Motor neuron (in vitro differentiated cells): ENCODE measurements at regions not wholly inside any gene's neighbourhood (a gene's known extent, or its start where the extent isn't known, plus 50 kb on each side); places are given as distances from the start of the nearest gene placed in this dataset.

Source experiments
- ATAC-seq, 8 experiments: fragments of 200-7000 bp; cut with Tn5 transposase; replicated peaks in 6 of 8; 2 replicates each; pipeline ENCODE4 v1.8.0; 2021; ENCODE audit warnings: mild to moderate bottlenecking in 8 of 8, moderate library complexity in 8 of 8
- H3K27ac ChIP-seq, 2 donors: fragments of 250-450 bp; sonication (Bioruptor Pico); 2 replicates each; pipeline ENCODE4 v1.9.0; 2021; ENCODE audit warnings: antibody characterized with exemption in 2 of 2, mild to moderate bottlenecking in 2 of 2, moderate library complexity in 1 of 2
- H3K4me1 ChIP-seq, 2 donors: fragments of 250-450 bp; sonication (Bioruptor Pico); replicated peaks in 1 of 2; 2 replicates each; pipeline ENCODE4 v1.6.1; 2021; ENCODE audit warnings: antibody characterized with exemption in 2 of 2, mild to moderate bottlenecking in 2 of 2, moderate library complexity in 1 of 2
- H3K4me3 ChIP-seq, 5 donors: fragments of 250-450 bp; sonication (Bioruptor Pico); 2 replicates each; pipeline ENCODE4 v1.9.0; 2021; ENCODE audit warnings: antibody characterized with exemption in 5 of 5, mild to moderate bottlenecking in 5 of 5, moderate library complexity in 4 of 5
- WGBS, 10 experiments: fragments of 450-650 bp; shearing (Covaris generic); methylation state at CpG; one replicate each; pipeline ENCODE4 v1.0.0; 2022; 5-methylcytosine and 5-hydroxymethylcytosine counted together
- in situ Hi-C, 9 experiments: fragments of 400-800 bp; cut with MboI; loops; one replicate each; pipeline ENCODE4 v1.15.0; 2021; ENCODE audit warnings: low sequenced_read_pairs in 9 of 9, low pct_unique_long_range_greater_than_20kb in 2 of 9; ENCODE audit not compliant: unreplicated experiment in 9 of 9

DNA sequence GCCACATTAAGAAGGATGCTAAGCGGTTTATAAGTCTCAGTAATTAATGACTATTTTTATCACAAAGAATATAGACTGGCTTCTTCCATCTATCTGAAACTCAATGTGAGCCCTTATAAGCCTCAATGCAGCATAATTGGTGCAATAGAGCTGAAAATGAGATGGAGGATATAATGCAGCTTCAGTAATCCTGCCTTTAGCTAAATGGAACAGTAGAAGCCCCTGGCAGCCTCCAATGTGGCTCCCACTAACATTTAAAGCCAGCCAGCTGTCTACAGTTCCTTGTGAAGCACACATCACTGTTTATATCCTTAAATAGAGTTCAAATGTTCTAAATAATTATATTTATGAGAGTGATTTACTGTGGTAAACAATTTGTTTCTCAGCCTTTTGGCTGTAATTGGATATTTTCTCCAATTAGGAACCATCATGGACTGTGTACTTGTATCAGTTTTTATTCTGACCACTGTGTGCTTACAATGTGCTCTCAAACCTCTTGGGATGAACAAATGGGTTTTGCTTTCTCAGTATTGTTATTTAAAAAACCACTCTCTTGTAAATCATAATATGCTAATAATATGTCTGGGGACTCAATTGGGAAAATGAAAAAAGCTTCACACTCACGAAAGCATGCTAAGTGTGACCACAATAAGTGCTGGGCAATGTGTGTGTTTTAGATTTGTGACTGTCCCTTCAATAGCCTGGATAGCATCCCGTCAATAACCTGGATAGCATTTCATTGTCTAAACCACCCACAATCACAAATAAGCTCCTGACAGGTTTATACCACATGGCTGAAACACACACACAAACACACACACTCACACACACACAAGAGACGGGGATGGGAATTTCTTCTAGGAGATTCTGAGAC is 366.6 kb downstream of the GBE1 start:
- peaks cover 11 to 38% of the 10 kb centered on the region in 2 donors for H3K4me1 ChIP-seq
- peak in 5 of 8 experiments; percentile 23 to 85 (median 82) for ATAC-seq
- 8 to 100% (median 43%) methylated on average over 1 to 4 of the region's 4 CpGs; no CpG with 5 or more reads in 1 of the 10 experiments for WGBS, 10 experiments
- in situ Hi-C loops: no loop called here
- H3K27ac ChIP-seq: peak overlapping the region; percentile 14 to 53
- no peak overlapping the region for H3K4me3 ChIP-seq

DNA sequence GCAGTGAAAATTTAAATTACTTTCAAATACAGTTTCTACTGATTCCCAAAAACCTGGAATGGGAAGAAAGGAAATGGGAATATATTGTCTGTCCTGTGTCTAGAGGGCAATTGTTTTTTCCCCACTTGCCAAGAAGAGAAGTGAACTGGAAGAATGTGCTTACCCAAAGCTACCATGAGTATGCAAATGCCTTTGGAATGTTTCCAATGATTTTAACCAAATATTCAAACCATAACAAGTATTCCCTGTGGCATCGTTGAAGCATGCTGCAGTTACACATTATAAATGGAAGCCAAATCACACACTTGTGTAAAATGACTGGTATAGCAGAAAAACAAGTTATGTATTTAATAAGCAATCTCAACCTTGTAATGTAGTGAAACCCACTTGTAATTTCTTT is 368.2 kb downstream of the GBE1 start:
- in situ Hi-C loops: no loop called here
- H3K4me1 ChIP-seq: peaks cover 11 to 38% of the 10 kb centered on the region in 2 donors
- ATAC-seq: no peak
- no peak overlapping the region for H3K27ac ChIP-seq
- WGBS, 10 experiments: 0 to 86% (median 56%) methylated on average over 1 of the region's 1 CpG; no CpG with 5 or more reads in 1 of the 10 experiments
- H3K4me3 ChIP-seq: no peak overlapping the region

DNA sequence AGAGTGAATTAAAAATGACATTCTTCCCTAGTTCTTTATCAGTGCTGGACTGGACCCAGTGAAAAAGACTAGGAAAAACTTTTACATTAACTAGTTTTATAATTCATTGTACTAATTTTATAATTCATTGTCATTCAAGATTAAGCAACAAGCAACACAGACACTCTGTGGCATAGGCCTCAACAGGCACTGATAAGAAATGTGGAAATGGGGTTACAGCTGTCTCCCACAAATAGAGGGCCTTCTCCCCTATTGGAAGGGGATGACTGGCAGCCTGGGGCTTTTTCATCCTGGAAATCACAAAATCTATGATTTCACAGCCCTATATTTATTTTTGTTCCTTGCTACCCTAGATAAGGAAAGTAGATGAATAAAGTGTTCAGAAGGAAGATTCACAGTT is 370.6 kb downstream of the GBE1 start:
- no peak for ATAC-seq
- Histone ChIP-seq H3K4me3 (no peak overlapping the region), H3K27ac (no peak overlapping the region), H3K4me1 (peaks cover 8 to 30% of the 10 kb centered on the region in 2 donors)
- in situ Hi-C loops: no loop called here

DNA sequence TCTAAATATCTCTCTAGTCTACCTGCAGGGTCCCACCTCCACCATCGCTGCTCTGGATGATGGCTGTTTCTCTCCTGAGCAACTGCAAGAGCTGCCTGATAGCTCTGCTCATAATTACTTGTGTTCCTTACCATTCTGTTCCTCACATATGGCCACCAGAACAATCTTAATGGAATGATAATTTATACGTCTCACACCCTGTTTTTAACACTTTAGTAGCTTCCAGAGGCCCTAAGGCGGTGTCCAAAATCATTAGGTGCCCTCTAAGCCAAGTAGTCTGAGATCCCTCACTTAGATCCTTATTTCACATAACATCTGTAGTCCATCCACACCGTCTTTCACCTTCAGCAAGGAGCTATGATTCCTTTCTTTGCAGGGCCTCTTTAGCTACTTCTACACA is 373.3 kb downstream of the GBE1 start:
- Histone ChIP-seq H3K27ac (no peak overlapping the region), H3K4me3 (no peak overlapping the region), H3K4me1 (peaks cover 0 to 5% of the 10 kb centered on the region in 2 donors)
- 0 to 100% (median 81%) methylated on average over 1 to 4 of the region's 4 CpGs for WGBS, 10 experiments
- in situ Hi-C loops: no loop called here
- ATAC-seq: peak in 3 of 8 experiments; percentile 31 to 49 (median 46)

DNA sequence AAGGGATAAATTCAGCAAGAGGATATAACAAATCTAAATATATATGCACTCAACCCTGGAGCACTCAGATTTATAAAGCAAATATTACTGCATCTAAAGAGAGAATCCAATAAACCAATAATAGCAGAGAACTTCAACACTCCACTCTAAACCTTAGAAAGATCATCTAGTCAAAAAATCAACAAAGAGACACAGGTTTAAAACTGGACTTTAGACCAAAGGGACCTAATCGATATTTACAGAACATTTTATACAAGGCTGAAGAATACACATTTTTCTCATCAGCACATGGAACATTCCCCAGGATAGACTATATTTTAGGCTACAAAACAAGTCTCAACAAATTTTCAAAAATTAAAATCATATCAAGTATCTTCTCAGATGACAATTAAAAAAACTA is 379.0 kb downstream of the GBE1 start:
- in situ Hi-C loops: no loop called here
- no peak overlapping the region for H3K4me3 ChIP-seq
- no peak for ATAC-seq
- H3K27ac ChIP-seq: no peak overlapping the region
- H3K4me1 ChIP-seq: peaks cover 0 to under 1% of the 10 kb centered on the region in 2 donors
- WGBS, 10 experiments: 40 to 100% (median 83%) methylated on average over 1 of the region's 1 CpG; no CpG with 5 or more reads in 1 of the 10 experiments

GRCh38 chr3:81380234-81380633 is 381.2 kb downstream of the GBE1 start:
- Histone ChIP-seq H3K4me3 (no peak overlapping the region), H3K27ac (no peak overlapping the region), H3K4me1 (peaks cover 0 to 2% of the 10 kb centered on the region in 2 donors)
- in situ Hi-C loops: no loop called here
- WGBS, 10 experiments: 21 to 100% (median 81%) methylated on average over 1 to 2 of the region's 4 CpGs; no CpG with 5 or more reads in 6 of the 10 experiments
- ATAC-seq: no peak

DNA sequence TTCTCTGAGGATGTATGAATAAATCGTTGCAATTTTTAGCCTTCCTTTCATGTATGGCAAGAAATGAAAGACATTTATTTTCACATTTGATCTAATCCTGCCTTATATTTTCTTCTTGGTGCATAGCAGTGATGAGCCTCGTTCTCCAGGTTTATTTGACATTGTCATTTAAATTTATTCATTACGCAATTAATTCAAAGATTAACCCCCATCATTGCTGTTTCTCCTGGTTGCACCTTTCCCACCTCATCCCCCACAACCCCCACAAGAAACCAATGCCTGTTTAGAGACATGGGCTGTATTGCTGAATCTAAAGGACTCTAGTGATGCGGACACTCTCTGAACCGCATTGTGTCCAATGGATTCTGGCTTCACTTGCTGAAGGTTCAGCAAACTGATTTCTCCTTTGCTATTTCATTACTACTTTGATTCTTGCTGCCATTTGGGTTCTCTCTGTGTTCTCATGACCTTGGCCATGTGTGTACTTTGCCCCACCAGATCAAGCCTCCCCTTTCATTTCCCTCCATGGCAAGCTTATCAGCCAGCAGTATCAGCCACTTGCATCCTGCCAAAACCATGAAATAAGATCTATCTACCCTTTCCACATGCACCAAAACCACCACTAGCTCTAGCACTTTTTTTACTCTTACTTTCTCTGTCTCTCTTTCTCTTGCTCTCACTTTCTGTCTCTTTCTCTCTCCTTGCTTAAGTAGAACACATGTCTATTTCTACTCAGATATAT is 382.7 kb downstream of the GBE1 start:
- in situ Hi-C loops: no loop called here
- H3K4me3 ChIP-seq: no peak overlapping the region
- H3K4me1 ChIP-seq: peaks cover 0 to 2% of the 10 kb centered on the region in 2 donors
- no peak for ATAC-seq
- 32 to 100% (median 86%) methylated on average over 1 to 5 of the region's 5 CpGs; no CpG with 5 or more reads in 1 of the 10 experiments for WGBS, 10 experiments
- H3K27ac ChIP-seq: no peak overlapping the region

GRCh38 chr3:81375921-81376320 is 385.5 kb downstream of the GBE1 start:
- Histone ChIP-seq H3K4me1 (peaks cover 0 to 2% of the 10 kb centered on the region in 2 donors), H3K4me3 (no peak overlapping the region), H3K27ac (no peak overlapping the region)
- no peak for ATAC-seq
- in situ Hi-C loops: no loop called here

DNA sequence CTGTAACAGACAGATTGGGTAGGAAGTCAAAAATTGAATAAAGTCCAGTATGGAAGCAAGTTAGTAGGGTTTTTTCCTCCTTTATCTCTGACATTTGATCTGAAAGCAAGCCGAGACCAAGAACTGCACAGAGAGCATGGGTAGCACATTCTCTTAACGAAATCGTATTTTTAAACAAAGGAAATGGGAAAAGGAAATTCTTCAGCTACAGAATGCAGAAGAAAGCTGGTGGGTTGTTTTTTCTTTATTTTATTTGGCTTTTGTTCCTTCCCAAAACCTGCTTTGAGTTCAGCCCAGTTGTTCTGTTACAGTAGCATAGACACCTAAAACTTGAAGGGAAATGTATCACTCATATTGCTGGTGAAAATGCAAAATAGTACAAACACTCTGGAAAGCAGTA is 397.0 kb downstream of the GBE1 start:
- Histone ChIP-seq H3K4me3 (no peak overlapping the region), H3K4me1 (no peaks in the 10 kb centered on the region), H3K27ac (no peak overlapping the region)
- WGBS, 10 experiments: 10 to 77% (median 48%) methylated on average over 3 of the region's 3 CpGs; no CpG with 5 or more reads in 2 of the 10 experiments
- no peak for ATAC-seq
- in situ Hi-C loops: no loop called here

DNA sequence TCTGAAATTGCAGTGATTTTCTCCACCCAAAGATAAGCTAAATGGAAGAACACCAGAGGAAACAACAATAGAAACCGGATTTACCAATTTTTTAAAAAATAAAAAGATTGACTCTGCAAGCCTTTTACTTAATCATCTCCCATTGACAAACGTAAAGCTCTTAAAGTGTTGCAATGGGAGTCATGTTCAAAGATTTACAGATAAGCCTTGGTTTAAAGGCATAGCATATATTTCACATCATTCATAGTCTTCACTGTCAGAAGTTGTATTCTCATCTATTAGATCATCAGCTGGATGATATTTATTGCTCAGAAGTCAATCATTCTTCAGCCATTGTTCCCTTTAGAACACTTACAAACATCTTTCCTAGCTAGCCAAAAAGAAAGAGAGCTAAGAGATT is 397.6 kb downstream of the GBE1 start:
- in situ Hi-C loops: no loop called here
- Histone ChIP-seq H3K4me3 (no peak overlapping the region), H3K27ac (no peak overlapping the region), H3K4me1 (no peaks in the 10 kb centered on the region)
- ATAC-seq: no peak
- 10 to 100% (median 54%) methylated on average over 1 to 2 of the region's 2 CpGs; no CpG with 5 or more reads in 1 of the 10 experiments for WGBS, 10 experiments

GRCh38 chr3:81354119-81354518 is 407.3 kb downstream of the GBE1 start:
- Histone ChIP-seq H3K4me3 (no peak overlapping the region), H3K27ac (no peak overlapping the region), H3K4me1 (no peaks in the 10 kb centered on the region)
- WGBS, 10 experiments: 26 to 90% (median 68%) methylated on average over 2 to 5 of the region's 5 CpGs; no CpG with 5 or more reads in 1 of the 10 experiments
- in situ Hi-C loops: no loop called here
- peak in 5 of 8 experiments; percentile 58 to 77 (median 74) for ATAC-seq

DNA sequence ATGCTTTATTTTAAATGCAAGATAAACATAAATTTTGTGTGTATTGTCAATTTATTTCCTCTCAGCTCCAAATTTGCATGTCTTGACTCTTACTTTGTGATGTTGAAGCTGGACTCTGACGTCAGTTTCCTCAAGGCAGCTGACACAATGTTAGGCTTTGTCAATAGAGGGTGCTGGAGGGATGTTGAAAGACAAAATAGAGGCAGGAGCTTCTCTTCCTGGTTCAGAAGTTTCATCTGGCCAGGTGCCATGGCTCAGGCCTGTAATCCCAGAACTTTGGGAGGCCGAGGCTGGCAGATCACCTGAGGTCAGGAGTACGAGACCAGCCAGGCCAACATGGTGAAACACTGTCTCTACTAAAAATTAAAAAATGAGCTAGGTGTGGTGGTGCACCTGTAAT is 408.6 kb downstream of the GBE1 start:
- ATAC-seq: peak in 4 of 8 experiments; percentile 37 to 49 (median 41)
- 17 to 76% (median 69%) methylated on average over 1 to 3 of the region's 3 CpGs; no CpG with 5 or more reads in 3 of the 10 experiments for WGBS, 10 experiments
- in situ Hi-C loops: no loop called here
- Histone ChIP-seq H3K4me3 (no peak overlapping the region), H3K4me1 (no peaks in the 10 kb centered on the region), H3K27ac (no peak overlapping the region)

GRCh38 chr3:81349816-81350340 is 411.6 kb downstream of the GBE1 start:
- Histone ChIP-seq H3K4me3 (no peak overlapping the region), H3K27ac (no peak overlapping the region), H3K4me1 (no peaks in the 10 kb centered on the region)
- no peak for ATAC-seq
- in situ Hi-C loops: no loop called here
- WGBS, 10 experiments: 9 to 93% (median 79%) methylated on average over 1 to 4 of the region's 4 CpGs; no CpG with 5 or more reads in 1 of the 10 experiments
